GM19035 (cell line): ENCODE measurements at regions not wholly inside any gene's neighbourhood (a gene's known extent, or its start where the extent isn't known, plus 50 kb on each side); places are given as distances from the start of the nearest gene placed in this dataset.

Source experiments
- ATAC-seq: cut with Tn5 transposase; IDR thresholded peaks from one replicate; pipeline ENCODE4 v1.9.1; 2021; ENCODE audit not compliant: unreplicated experiment

DNA sequence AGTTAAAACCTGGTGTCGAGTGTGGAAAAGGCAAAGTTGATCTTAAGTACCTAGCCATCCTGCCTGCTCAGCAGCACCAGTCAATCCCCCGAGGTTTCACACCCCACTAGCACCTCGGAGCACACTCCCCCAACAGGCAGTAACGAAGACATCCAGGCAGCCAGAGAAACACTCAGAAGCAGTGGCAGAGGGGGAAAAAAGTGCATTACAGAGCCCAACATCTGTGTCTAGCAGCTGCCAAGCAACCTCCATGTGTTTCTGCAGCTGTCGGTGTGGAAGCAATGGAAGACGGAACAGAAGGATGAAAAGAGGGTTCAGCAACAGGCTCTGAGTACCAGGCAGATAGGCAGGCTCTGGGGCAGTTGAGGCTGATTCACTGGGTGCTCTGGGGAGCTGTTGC, 73.4 kb upstream of the PROX1 start:
- ATAC-seq = no peak

DNA sequence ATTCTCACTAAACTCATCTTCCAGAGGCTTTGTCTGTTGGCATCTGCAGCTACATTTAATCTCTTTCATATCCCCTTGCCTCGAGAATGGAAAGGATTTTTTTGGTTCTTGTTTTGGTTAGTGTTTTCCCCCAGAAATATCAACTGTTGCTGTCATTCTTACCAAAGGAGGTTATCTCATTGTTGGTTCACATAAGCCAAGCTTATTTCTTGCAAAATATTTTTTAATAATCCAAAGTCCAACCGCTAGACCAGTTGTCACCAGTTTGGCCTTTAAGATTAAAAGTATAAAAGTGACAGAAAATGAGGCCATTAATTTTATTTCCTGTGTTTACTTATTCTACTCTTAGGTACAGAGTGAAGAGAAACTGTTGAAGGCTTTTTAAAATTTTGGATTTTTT, 66.5 kb upstream of the PROX1 start:
- no peak for ATAC-seq

DNA sequence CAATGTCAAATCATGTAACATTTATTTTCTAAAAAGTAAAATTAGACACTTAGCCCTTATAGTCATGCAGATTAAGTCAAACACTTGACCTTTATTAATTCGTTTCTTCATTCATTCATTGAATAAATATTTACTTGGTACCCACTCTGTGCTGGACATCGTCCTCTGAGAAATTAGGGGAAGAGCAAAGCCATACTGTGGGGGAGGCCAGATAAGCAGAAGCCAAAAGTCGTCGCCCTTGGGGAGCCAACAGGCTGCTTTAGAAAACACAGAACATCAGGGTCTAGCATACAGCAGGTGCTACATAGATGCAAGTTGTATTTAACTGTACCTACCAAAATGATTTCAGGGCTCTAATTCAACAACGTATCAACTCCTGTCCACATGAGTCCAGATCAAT, 66.1 kb upstream of the PROX1 start:
- ATAC-seq = no peak

DNA sequence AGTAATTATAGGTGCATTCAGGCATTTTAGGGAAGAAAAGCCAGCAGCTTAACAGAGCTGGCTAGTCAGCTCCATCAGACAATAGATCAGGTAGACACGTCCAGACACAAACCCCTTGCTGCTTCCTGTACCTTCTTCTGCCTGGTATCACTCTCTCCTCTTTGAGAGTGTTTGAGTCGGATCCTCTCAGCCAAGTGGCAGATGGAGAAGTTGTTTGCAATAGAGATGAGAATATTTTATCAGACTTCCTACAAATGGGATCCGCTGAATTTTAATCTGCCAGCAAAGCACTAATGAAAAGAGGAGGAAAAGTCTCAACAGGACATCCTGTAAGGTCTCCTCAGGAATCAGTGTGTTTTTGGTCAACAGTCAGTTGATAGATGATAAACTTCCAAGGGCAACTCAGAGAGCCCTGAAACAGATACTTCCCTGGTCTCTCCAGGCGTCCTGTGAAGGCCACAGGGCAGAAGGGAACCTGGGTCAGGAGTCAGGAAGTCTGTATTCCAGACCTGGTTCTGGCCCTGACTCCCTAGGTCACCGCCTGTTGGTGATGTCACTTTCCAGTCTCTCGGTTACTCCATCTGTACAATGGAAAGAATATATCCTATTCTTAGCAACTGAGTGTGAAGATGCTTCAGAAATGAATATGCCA, 62.1 kb upstream of the PROX1 start:
- ATAC-seq = no peak

DNA sequence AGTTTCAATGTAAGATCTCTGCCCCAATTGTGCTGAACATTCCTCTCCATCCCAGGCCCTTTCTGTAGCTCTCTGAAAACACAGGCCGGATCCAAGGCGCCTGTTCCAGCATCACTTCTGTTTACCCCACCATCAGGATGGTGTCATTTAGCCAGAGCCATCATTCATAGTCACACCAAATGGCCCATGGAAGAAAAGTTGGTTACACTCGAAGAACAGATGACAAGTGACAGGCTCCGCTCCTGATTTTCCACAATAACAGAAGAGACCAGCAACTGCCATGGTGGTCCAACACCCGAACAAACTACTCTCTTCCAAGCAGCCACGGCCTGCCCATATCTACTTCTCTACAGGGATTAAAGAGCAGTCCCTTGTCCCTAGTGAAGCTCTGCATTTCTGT, 59.9 kb upstream of the PROX1 start:
- ATAC-seq = no peak

DNA sequence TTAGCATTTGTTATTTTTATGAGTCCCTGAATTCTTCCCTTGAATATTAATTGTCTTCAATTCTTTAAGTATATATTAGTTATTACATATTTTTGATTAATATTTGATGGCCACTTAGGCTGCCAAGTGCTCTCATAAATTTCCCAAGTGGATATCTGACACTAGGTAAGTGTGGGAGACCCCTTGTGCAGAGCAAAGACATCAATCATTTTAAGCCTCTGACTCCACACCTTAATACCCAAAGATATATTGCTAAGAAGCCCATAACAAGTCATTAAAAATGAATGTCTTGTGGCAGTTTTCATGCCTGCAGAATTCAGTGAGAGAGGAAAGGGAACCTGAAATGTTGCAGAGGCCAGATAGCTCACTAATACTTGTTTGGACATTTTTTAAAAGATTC, 58.4 kb upstream of the PROX1 start:
- no peak for ATAC-seq

DNA sequence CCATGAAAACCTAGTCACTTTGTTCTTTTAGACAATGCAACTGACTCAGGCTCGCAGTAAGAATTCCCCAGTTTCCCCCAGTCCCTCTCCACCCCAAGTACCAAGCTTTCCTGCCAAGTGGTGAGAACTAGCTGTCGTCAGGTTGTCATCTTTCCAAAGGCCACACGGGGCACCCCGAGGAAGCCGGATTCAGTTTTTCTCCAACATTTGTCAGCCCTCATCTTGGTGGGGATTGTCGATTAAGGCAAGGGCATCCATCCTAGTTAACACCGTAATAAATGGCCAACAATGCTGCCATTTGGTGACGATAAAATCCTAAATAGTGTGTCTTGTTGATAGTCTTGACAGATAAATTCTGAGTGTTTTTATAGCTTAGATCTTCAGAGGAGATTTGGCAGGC, 55.9 kb upstream of the PROX1 start:
- no peak for ATAC-seq

DNA sequence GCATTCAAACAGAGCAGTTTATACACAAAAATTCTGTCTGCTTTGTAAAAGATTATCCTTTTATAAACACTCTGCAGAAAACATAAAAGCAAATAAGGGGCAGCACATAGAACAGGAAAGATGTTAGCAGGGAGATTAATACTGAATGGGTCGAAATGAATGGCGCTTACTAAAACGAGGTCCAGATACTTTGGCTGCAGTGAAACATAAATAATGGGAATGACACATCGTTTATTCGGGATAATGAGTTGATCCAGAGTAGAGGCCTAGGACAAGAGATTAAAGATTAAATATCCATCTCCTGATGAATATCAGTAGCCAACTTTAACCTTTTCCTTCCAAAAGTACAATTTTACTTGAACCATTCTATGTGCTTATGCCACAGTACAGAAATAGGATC, 54.4 kb upstream of the PROX1 start:
- no peak for ATAC-seq

DNA sequence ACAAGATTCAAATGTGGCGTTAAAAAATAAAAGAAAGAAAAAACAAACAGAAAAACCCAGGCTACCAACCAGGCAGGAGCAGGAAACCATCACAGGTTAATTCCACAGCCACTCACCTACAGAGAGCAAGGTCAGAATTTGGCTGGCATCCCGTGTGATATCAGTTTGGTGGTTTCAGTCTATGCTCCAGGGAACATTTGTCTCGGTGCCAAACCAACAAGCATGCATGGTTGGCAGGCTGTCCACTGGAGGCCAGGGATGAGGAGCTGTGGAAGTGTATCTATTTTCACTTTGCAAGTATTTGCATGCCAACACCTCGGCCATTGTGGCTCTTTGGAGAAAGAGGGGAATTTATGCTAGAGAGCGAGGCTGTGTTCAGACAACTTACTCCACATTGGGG, 53.1 kb upstream of the PROX1 start:
- no peak for ATAC-seq

DNA sequence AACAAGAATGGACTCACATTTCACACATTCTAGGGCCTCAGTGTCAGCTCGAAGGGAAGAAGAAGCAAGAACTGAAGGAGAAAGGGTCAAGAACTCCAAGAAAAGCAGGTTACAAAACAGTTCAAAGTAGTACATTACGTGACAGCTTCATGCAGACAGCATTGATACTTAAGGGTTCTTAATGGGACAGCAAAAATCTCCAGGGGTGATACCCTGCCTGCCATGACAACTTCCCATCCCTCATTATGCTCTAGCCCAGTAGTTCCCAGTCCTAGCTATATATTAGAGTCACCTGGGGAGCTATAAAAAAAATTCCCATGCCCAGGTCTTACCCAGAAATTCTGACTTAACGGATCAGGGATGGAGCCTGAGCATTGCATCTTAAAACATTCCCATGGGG, 51.2 kb upstream of the PROX1 start:
- no peak for ATAC-seq
